ENCODE measurements at regions not wholly inside any gene's neighbourhood (a gene's known extent, or its start where the extent isn't known, plus 50 kb on each side); places are given as distances from the start of the nearest gene placed in this dataset.

DNA sequence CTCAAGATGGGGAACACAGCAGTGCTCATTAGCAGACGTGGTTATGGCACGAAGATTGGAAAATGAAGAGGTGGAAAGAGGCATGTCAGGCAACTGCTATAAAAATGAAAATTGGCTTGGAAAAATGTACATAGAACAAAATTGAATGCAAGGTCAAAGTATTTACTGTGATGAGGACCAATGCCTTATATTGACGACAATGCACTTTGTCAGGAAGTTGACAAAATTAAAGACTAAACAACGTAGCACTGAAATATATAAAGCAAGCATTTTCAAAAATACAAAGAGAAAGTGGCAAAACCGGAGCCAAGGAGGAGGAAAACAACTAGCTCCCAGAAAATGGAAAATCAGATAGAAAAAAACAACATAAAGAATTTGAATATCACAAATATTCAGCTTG lies 113.7 kb upstream of the SGCG start:
- no peak for TF ChIP-seq CTCF (IDR thresholded peaks at IDR 0.05)
- no peak for TF ChIP-seq POLR2AphosphoS5 (IDR thresholded peaks at IDR 0.05; ENCODE audit: low read depth, low read length)
- no peak for TF ChIP-seq SIN3A (IDR thresholded peaks at IDR 0.05; ENCODE audit: borderline replicate concordance, insufficient read depth, low read depth, low read length)
- no peak for TF ChIP-seq REST (IDR thresholded peaks at IDR 0.05; ENCODE audit: insufficient read depth in 1 of 2, low read depth in 2 of 2, low read length in 1 of 2)
- TF ChIP-seq TCF7L2 (IDR thresholded peaks at IDR 0.05; ENCODE audit: low read depth, low read length), result no peak
